RCC 7860 (cell line): ENCODE measurements at regions not wholly inside any gene's neighbourhood (a gene's known extent, or its start where the extent isn't known, plus 50 kb on each side); places are given as distances from the start of the nearest gene placed in this dataset.
"Not testable (repeated sequence)": the region's sequence is repeated elsewhere in the genome, so short reads cannot be mapped to it uniquely, and the experiment has no call there.

Experiments
- DNase-seq: peaks from one replicate; pipeline ENCODE4 v3.0.0-alpha.2; 2015; ENCODE audit warnings: low spot score
- FAIRE-seq: peaks from 2 replicates; lab custom pipeline; 2012; peaks lifted over from hg19 to GRCh38; lab: Jason Lieb, UNC

GRCh38 chr12:88922816-88923215, 342.5 kb upstream of the KITLG start:
- DNase-seq (no peak), FAIRE-seq (no peak)

GRCh38 chr12:88921890-88922532, 341.7 kb upstream of the KITLG start:
- DNase-seq (no peak), FAIRE-seq (no peak)

DNA sequence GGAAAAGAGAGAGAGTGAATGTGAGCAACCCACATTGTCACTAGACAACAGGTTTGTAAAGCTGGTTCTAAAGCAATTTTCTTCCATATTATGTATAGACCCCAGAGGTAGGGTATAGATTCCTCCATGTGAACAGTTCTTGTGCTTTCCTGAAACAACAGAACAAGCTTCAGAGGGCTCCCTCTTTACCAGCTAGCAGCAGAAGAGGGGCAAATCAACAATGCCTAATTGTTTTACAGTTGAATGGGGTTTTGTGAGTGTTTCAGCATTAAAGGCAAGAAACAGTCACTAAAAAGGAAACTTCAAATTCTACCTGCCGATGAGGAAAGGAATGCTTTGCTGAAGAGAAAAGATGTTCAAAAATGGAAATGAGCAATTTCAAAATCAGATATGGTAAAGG, 341.2 kb upstream of the KITLG start:
- no peak for FAIRE-seq

DNA sequence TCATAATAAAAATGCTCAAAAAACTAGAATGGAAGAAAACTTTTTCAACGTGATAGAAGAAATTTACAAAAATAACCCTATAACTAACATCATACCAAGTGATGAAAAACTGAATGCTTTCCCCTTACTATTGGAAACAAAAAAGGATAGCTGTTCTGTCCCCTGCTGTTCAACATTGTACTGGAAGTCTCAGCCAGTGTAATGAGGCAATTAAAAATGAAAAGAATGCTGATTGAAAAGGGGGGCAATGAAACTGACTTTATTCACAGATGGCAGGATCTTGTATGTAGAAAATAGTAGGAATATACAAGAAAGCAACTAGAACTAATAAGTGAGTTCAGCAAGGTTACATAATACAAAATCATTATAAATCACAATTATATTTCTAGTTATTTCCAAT, 337.9 kb upstream of the KITLG start:
- DNase-seq = no peak
- FAIRE-seq = no peak

More for the DNA sequence above, 341.2 kb upstream of the KITLG start:
- no peak for DNase-seq

DNA sequence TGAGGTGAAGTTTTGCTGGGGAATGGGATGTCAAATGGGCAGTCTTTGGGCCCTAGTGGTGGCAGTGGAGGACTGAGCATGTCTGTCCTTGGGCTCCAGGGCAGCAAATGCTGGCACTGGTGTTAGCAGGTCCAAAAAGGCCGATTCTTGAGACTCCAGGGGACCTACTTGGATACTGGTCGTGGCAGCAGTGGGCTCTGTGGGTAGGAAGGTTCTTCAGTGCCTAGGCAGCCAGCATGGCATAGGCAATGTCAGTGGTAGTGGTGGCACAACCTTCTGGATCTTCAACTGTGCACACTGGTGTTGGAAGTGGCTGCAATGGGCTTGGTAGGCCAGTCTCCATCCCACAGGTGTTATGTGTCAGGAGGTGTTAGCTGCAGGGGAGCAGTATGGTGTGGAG, 334.7 kb upstream of the KITLG start:
- FAIRE-seq = no peak
- no peak for DNase-seq

DNA sequence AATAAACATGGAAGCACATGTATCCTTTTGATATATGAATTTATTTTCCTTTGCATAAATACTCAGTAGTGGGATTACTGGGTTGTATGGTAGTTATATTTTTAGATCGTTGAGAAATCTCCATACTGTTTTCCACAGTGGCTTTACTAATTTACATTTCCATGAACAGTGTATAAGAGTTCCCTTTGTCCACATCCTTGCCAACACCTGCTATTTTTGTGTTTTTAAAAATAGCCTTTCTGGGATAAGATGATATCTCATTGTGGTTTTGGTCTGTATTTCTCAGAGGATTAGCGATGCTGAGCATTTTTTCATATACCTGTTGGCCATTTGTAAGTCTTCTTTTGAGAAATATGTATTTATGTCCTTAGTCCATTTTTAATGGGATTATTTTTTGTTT, 329.2 kb upstream of the KITLG start:
- FAIRE-seq (no peak), DNase-seq (no peak)

- DNase-seq (no peak), FAIRE-seq (no peak)
These were observed 328.1 kb upstream of the KITLG start for GRCh38 chr12:88908345-88908744.

DNA sequence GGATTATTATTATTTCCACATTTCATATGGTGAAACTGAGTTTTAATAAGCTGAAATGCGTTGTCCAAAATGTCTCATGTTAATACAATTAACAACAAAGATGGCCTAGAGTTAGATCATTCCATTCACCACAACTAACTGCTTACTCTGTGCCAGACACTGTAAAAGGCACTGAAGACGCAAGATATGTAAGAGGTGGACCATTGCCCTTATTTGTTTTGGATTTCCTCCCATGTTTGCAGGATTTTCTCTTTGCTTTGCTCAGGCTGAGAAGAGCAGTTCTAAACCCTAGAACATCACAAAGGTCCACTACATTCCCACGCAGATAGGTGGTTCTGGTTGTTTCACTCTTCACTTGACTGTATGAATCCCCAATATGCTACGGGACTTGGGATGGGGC, 324.4 kb upstream of the KITLG start:
- FAIRE-seq = no peak
- DNase-seq = no peak

- no peak for FAIRE-seq
- no peak for DNase-seq
These were observed 323.1 kb upstream of the KITLG start for GRCh38 chr12:88903333-88903732.

GRCh38 chr12:88897723-88898122, 317.5 kb upstream of the KITLG start:
- FAIRE-seq = no peak

DNA sequence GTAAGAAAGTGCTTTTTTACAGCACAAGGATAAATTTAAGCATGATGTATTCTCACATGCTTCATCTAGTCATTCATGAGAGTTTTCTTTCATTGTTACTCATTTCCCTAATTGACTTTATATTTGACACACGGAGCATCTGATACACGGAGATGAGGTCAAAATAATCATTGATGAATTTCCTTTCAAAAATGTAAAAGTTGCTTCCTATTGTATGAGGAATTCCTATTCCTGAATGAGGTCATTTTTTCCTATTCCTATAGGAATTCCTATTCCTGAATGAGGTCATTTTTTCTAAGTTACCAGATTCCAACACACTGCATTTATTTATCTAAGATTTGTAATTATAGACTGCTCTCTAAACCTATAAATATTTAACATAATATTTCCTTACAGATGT, 316.7 kb upstream of the KITLG start:
- peak; percentile 20 for DNase-seq
- FAIRE-seq = no peak

More at GRCh38 chr12:88897723-88898122, 317.5 kb upstream of the KITLG start:
- peak; percentile 6 for DNase-seq

GRCh38 chr12:88895634-88896033, 315.4 kb upstream of the KITLG start:
- DNase-seq = no peak
- no peak for FAIRE-seq

DNA sequence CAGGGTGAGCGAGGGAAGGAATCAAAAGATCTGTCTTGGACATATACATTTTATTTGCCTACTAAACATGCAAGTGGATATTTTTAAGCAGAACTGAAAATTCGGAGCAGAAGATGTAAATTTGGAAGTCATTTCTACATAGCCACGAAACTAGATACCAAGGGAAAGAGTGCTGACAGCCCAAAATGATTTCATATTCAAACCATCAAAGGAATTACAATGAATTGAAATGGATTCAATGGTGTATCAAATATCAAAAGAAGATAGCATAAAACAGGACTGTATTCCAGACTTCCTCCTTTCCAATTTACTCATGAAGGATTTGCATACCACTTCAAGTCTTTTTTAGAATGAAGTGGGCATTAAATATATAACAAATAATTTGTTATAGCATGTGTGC, 313.5 kb upstream of the KITLG start:
- no peak for FAIRE-seq

GRCh38 chr12:88891434-88891833, 311.2 kb upstream of the KITLG start:
- DNase-seq, FAIRE-seq: not testable (repeated sequence)

More for the DNA sequence above, 313.5 kb upstream of the KITLG start:
- no peak for DNase-seq

GRCh38 chr12:88889326-88890110, 309.2 kb upstream of the KITLG start:
- no peak for FAIRE-seq

GRCh38 chr12:88884600-88884999, 304.3 kb upstream of the KITLG start:
- FAIRE-seq (no peak), DNase-seq (no peak)

More at GRCh38 chr12:88889326-88890110, 309.2 kb upstream of the KITLG start:
- DNase-seq = no peak

DNA sequence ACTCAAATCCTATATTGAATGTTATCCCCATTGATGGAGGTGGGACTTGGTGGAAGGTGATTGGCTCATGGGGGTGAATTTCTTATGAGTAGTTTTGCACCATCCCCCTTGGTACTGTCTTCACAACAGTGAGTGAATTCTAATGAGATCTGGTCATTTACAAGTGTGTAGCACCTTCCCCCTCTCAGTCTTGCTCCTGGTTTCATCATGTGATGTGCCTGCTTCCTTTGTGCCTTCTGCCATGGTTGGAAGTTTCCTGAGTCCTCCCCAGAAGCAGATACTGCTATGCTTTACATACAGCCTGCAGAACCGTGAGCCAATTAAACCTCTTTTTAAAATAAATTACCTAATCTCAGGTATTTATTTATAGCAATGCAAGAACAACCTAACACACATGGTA, 302.4 kb upstream of the KITLG start:
- no peak for FAIRE-seq
- no peak for DNase-seq

DNA sequence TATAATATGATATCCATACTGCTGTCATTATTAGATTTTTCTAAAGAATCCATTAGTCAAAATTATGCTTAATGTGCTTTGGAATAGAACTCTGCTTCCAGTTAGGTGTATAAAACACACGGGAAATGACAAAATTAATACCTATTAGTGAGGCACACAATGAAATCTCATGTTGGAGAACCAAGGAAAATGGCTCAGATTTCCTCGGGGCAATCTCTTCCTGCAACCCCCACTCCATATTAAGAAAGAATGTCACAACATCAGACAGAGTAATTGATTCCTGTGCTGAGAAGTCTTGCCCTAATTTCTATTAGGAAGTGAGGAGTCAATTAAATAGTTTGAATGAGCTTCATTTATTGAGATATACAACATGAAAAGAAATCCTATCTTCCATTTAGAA, 299.8 kb upstream of the KITLG start:
- DNase-seq (no peak), FAIRE-seq (no peak)

- no peak for FAIRE-seq
- no peak for DNase-seq
These were observed 298.0 kb upstream of the KITLG start for GRCh38 chr12:88878295-88878694.

GRCh38 chr12:88876857-88877256, 296.6 kb upstream of the KITLG start:
- DNase-seq = no peak
- no peak for FAIRE-seq

DNA sequence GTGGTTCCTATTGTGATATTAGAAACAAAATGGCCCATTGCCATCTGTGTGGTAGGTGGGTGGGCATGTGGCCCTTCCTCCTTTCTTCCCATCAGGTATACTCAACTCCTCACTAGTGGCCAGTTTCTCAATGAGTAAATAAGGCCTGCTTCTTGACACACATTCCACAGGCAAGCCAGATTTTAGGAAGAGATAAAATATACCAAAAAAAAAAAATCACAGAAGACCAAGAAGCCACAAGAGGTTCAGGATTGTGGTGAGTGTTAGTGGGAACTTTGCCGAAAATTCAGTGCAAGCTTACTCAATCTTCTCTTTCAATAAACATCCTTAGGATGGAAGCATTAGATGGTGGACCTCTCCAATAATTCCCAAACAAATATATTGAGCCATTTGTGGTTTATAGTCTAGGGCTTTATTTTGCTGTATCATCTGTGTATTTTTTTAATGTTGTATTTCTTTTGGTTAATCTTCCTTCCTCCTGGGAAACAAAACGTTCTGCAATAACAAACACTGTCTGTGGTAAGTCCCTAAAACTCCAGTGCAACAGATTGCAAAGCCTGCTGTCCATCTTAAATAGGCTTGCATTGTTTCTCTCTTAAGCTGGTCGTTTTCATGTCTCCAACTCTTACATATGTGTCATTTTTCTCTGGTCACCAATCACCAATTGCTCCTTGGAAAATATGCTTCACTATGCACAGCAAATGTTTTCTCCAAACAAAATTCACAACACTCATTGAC, 289.9 kb upstream of the KITLG start:
- DNase-seq (no peak), FAIRE-seq (no peak)

DNA sequence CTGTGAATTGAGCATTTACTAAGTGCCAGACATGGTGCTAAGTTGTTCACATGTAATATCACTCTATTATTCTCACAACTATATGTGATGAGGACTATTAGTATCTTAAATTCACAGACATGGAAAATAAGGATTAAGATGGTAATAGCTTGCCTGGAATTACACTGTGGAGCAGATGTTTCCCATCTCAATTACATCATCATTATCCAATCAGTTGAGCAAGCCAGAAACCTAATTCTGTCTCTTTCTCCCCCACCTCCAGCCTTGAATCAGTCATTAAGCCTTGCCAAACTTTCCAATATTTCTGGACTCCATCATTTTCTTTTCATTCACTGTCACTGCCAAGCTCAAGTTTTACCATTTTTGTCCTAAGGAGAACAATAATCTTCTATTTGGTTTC, 287.8 kb upstream of the KITLG start:
- DNase-seq = no peak
- FAIRE-seq = no peak
